H1 (cell line): ENCODE measurements at regions not wholly inside any gene's neighbourhood (a gene's known extent, or its start where the extent isn't known, plus 50 kb on each side); places are given as distances from the start of the nearest gene placed in this dataset.

Source experiments
- CTCF ChIA-PET: fragments of 300-600 bp; sonication (Branson Sonifier 250); formaldehyde crosslinking; loops from one replicate; lab custom pipeline; 2021; ENCODE audit not compliant: partially characterized antibody; lab: Charles Lee
- POLR2A ChIA-PET: fragments of 300-600 bp; sonication (Branson Sonifier 250); formaldehyde crosslinking; loops from one replicate; lab custom pipeline; 2021; ENCODE audit warnings: inconsistent platforms; ENCODE audit not compliant: partially characterized antibody; lab: Charles Lee
- DNase-seq, 2 experiments: peaks; one replicate each; pipeline versions ENCODE4 v3.0.0 to v3.0.0-alpha.2; 2010 to 2022; ENCODE audit warnings: low spot score in 2 of 2, low read depth in 1 of 2, mixed read lengths in 1 of 2
- FAIRE-seq: peaks from 2 replicates; lab custom pipeline; 2011; peaks lifted over from hg19 to GRCh38; lab: Jason Lieb, UNC
- H2AFZ ChIP-seq: 2 replicates; pipeline ENCODE4 v1.8.1; 2012; ENCODE audit warnings: low read length, inconsistent platforms
- H2AK5ac ChIP-seq: 2 replicates; pipeline ENCODE4 v1.6.1; 2013; ENCODE audit warnings: low read depth, low read length
- H2BK120ac ChIP-seq: replicated peaks from 2 replicates; pipeline ENCODE3; 2013; ENCODE audit warnings: low read depth, low read length, inconsistent platforms
- H2BK12ac ChIP-seq: 2 replicates; pipeline ENCODE4 v1.6.1; 2013; ENCODE audit warnings: low read depth, low read length
- H2BK15ac ChIP-seq: 2 replicates; pipeline ENCODE4 v1.6.1; 2013; ENCODE audit warnings: low read length
- H2BK20ac ChIP-seq: 2 replicates; pipeline ENCODE4 v1.6.1; 2013; ENCODE audit warnings: low read length
- H2BK5ac ChIP-seq: 2 replicates; pipeline ENCODE4 v1.6.1; 2013; ENCODE audit warnings: low read depth, low read length
- H3K14ac ChIP-seq: 2 replicates; pipeline ENCODE4 v1.6.1; 2013; ENCODE audit warnings: inconsistent platforms; ENCODE audit not compliant: insufficient read length
- H3K18ac ChIP-seq: 2 replicates; pipeline ENCODE4 v1.6.1; 2013; ENCODE audit warnings: low read length; ENCODE audit errors: extremely low read depth
- H3K23ac ChIP-seq: 2 replicates; pipeline ENCODE4 v1.6.1; 2013; ENCODE audit warnings: inconsistent platforms; ENCODE audit not compliant: insufficient read length
- H3K23me2 ChIP-seq: 2 replicates; pipeline ENCODE4 v1.6.1; 2013; ENCODE audit warnings: low read depth, low read length
- H3K27ac ChIP-seq: 2 replicates; pipeline ENCODE4 v1.6.1; 2011; ENCODE audit warnings: low read depth, low read length, inconsistent platforms
- H3K27me3 ChIP-seq, 4 experiments: replicated peaks in 1 of 4; 1 replicate in 1 of 4; 2 replicates in 3 of 4; pipeline versions ENCODE4 v1.6.1 to v1.8.1; 2011 to 2013; ENCODE audit warnings: low read length in 3 of 4, mild to moderate bottlenecking in 3 of 4, inconsistent platforms in 2 of 4, mixed read lengths in 2 of 4, moderate library complexity in 1 of 4; ENCODE audit not compliant: control insufficient read depth in 3 of 4, insufficient read depth in 3 of 4; ENCODE audit errors: extremely low read depth in 1 of 4
- H3K36me3 ChIP-seq, 4 experiments: 2 replicates each; pipeline versions ENCODE4 v1.6.1 to v1.8.1; 2011 to 2013; ENCODE audit warnings: mild to moderate bottlenecking in 4 of 4, low read length in 3 of 4, moderate library complexity in 2 of 4, control low read depth in 1 of 4, inconsistent platforms in 1 of 4; ENCODE audit not compliant: insufficient read depth in 4 of 4, control insufficient read depth in 2 of 4
- H3K4ac ChIP-seq: replicated peaks from 2 replicates; pipeline ENCODE3; 2013; ENCODE audit warnings: low read length, low read depth, mixed read lengths, inconsistent platforms; ENCODE audit not compliant: insufficient read length
- H3K4me1 ChIP-seq, 4 experiments: replicated peaks in 1 of 4; 1 replicate in 1 of 4; 2 replicates in 3 of 4; pipeline versions ENCODE4 v1.6.1 to v1.8.1; 2011 to 2013; ENCODE audit warnings: low read length in 3 of 4, inconsistent platforms in 2 of 4, mixed read lengths in 1 of 4; ENCODE audit not compliant: insufficient read depth in 4 of 4, control insufficient read depth in 3 of 4
- H3K4me2 ChIP-seq, 2 experiments: 2 replicates each; pipeline versions ENCODE4 v1.6.1 to v1.8.1; 2011 to 2013; ENCODE audit warnings: low read depth in 2 of 2, low read length in 2 of 2, control low read depth in 1 of 2, inconsistent platforms in 1 of 2, mild to moderate bottlenecking in 1 of 2; ENCODE audit not compliant: insufficient read depth in 1 of 2
- H3K4me3 ChIP-seq, 4 experiments: fragments of 200-600, 300-600 bp in 1 of 4; sonication (generic), shearing (Covaris generic), sonication (Bioruptor Twin) in 1 of 4; 2 replicates each; pipeline versions ENCODE4 v1.5.1 to v1.8.1; 2011 to 2016; ENCODE audit warnings: low read length in 4 of 4, low read depth in 3 of 4, control low read depth in 2 of 4, inconsistent platforms in 2 of 4, mild to moderate bottlenecking in 2 of 4, mixed read lengths in 1 of 4, moderate library complexity in 1 of 4; ENCODE audit not compliant: insufficient read depth in 2 of 4; ENCODE audit errors: extremely low read depth in 1 of 4
- H3K56ac ChIP-seq: replicated peaks from 2 replicates; pipeline ENCODE3; 2013; ENCODE audit warnings: low read depth, mild to moderate bottlenecking, mixed read lengths, low read length, inconsistent platforms; ENCODE audit not compliant: insufficient read length
- H3K79me1 ChIP-seq: 2 replicates; pipeline ENCODE4 v1.6.1; 2013; ENCODE audit warnings: low read depth, low read length, control low read depth
- H3K79me2 ChIP-seq, 2 experiments: 2 replicates each; pipeline versions ENCODE4 v1.6.1 to v1.8.1; 2012 to 2013; ENCODE audit warnings: low read length in 2 of 2, mild to moderate bottlenecking in 2 of 2, inconsistent platforms in 1 of 2; ENCODE audit not compliant: insufficient read depth in 2 of 2, control insufficient read depth in 1 of 2
- H3K9ac ChIP-seq, 4 experiments: replicated peaks in 1 of 4; 1 replicate in 1 of 4; 2 replicates in 3 of 4; pipeline versions ENCODE4 v1.6.1 to v1.8.1; 2011 to 2013; ENCODE audit warnings: low read depth in 3 of 4, low read length in 3 of 4, control low read depth in 2 of 4, mild to moderate bottlenecking in 2 of 4, moderate library complexity in 2 of 4, inconsistent platforms in 1 of 4; ENCODE audit errors: extremely low read depth in 1 of 4
- H3K9me3 ChIP-seq, 2 experiments: 2 replicates each; pipeline versions ENCODE4 v1.6.1 to v1.8.1; 2012 to 2013; ENCODE audit warnings: mild to moderate bottlenecking in 2 of 2, moderate library complexity in 2 of 2, control low read depth in 1 of 2, inconsistent platforms in 1 of 2, low read depth in 1 of 2, low read length in 1 of 2, mixed read lengths in 1 of 2; ENCODE audit not compliant: insufficient read depth in 2 of 2
- H4K20me1 ChIP-seq, 2 experiments: replicated peaks in 1 of 2; 2 replicates each; pipeline versions ENCODE3 to v1.8.1; 2011 to 2013; ENCODE audit warnings: inconsistent platforms in 2 of 2, low read length in 2 of 2, mild to moderate bottlenecking in 1 of 2; ENCODE audit not compliant: insufficient read depth in 2 of 2, control insufficient read depth in 1 of 2
- H4K5ac ChIP-seq: 2 replicates; pipeline ENCODE4 v1.6.1; 2013; ENCODE audit warnings: low read length, low read depth, mixed read lengths, inconsistent platforms; ENCODE audit not compliant: insufficient read length
- H4K8ac ChIP-seq: 2 replicates; pipeline ENCODE4 v1.8.0; 2013; ENCODE audit warnings: mild to moderate bottlenecking, moderate library complexity, low read length, inconsistent platforms; ENCODE audit not compliant: insufficient read depth; ENCODE audit errors: extremely low read depth
- H4K91ac ChIP-seq: replicated peaks from 2 replicates; pipeline ENCODE3; 2013; ENCODE audit warnings: low read length, mixed read lengths, inconsistent platforms; ENCODE audit not compliant: insufficient read length
- BCL11A ChIP-seq, 2 experiments: IDR thresholded peaks; one replicate each; pipeline ENCODE4 v1.6.1; 2011; ENCODE audit warnings: low read depth in 2 of 2, low read length in 2 of 2, mild to moderate bottlenecking in 2 of 2
- CBX5 ChIP-seq: fragments of 300-800, 300-1000 bp; sonication (generic); IDR thresholded peaks from 2 replicates; pipeline ENCODE4 v1.7.1; 2016; ENCODE audit warnings: antibody characterized with exemption, low read length, low read depth
- CTBP2 ChIP-seq: IDR thresholded peaks from 2 replicates; pipeline ENCODE4 v1.7.0; 2011; ENCODE audit warnings: borderline replicate concordance, mild to moderate bottlenecking, moderate library complexity, mixed read lengths, low read length; ENCODE audit not compliant: insufficient read depth, insufficient read length
- JUN ChIP-seq: IDR thresholded peaks from 2 replicates; pipeline ENCODE4 v1.6.1; 2011; ENCODE audit warnings: low read depth, mild to moderate bottlenecking, improper control_type of control experiment, low read length
- MAX ChIP-seq: IDR thresholded peaks from 2 replicates; pipeline ENCODE4 v1.6.1; 2012; ENCODE audit warnings: inconsistent platforms
- POLR2A ChIP-seq, 2 experiments: IDR thresholded peaks; 1 replicate in 1 of 2; 2 replicates in 1 of 2; pipeline ENCODE4 v1.6.1; 2011; ENCODE audit warnings: low read depth in 2 of 2, low read length in 2 of 2, mild to moderate bottlenecking in 2 of 2; ENCODE audit errors: control extremely low read depth in 1 of 2
- RAD21 ChIP-seq, 2 experiments: IDR thresholded peaks in 1 of 2; conservative IDR thresholded peaks in 1 of 2; 2 replicates each; pipeline ENCODE4 v1.6.1; 2011; ENCODE audit warnings: low read depth in 2 of 2, low read length in 2 of 2, improper control_type of control experiment in 1 of 2, inconsistent platforms in 1 of 2, mild to moderate bottlenecking in 1 of 2, moderate library complexity in 1 of 2
- RFX5 ChIP-seq: IDR thresholded peaks from 2 replicates; pipeline ENCODE4 v1.6.1; 2011; ENCODE audit warnings: low read depth, low read length, improper control_type of control experiment, borderline replicate concordance
- TAF1 ChIP-seq: IDR thresholded peaks from 2 replicates; pipeline ENCODE4 v1.6.1; 2011; ENCODE audit warnings: mild to moderate bottlenecking, low read depth, low read length

GRCh38 chr4:92066485-92066884, 237.3 kb upstream of the GRID2 start:
- H3K79me1 ChIP-seq = no peaks in the 10 kb centered on the region
- no peak overlapping the region for H3K4me2 ChIP-seq
- H3K56ac ChIP-seq = no peak overlapping the region
- H2BK12ac ChIP-seq = no peak overlapping the region
- no peaks in the 10 kb centered on the region for H3K79me2 ChIP-seq
- H2BK5ac ChIP-seq = no peak overlapping the region
- H3K27me3 ChIP-seq = no peaks in the 10 kb centered on the region
- no peak for FAIRE-seq
- peaks cover 20 to 21% of the 10 kb centered on the region in 2 experiments for H3K9me3 ChIP-seq
- DNase-seq = no peak
- ChIA-PET POLR2A (no interaction called here), CTCF (no interaction called here)
- H2BK120ac ChIP-seq = no peak overlapping the region
- no peak overlapping the region for H3K23ac ChIP-seq
- no peak overlapping the region for H3K18ac ChIP-seq
- peaks cover 0 to 8% (median 0%) of the 10 kb centered on the region in 4 experiments; a peak in 1 of 8 replicates for H3K36me3 ChIP-seq
- H3K4ac ChIP-seq = no peak overlapping the region
- no peak overlapping the region for H2BK20ac ChIP-seq
- no peak overlapping the region for H2AK5ac ChIP-seq
- no peak overlapping the region for H2AFZ ChIP-seq
- no peaks in the 10 kb centered on the region for H3K23me2 ChIP-seq
- no peak overlapping the region for H2BK15ac ChIP-seq
- no peaks in the 10 kb centered on the region for H3K4me1 ChIP-seq
- H4K20me1 ChIP-seq = no peaks in the 10 kb centered on the region
- TF ChIP-seq CTBP2 = no peak
- TF ChIP-seq POLR2A (IDR thresholded peaks at IDR 0.05; ENCODE audit: control extremely low read depth in 1 of 2, low read depth in 2 of 2, low read length in 2 of 2) = no peak
- no peak for TF ChIP-seq RFX5
- TF ChIP-seq JUN = no peak
- no peak for TF ChIP-seq TAF1
- TF ChIP-seq RAD21 (IDR thresholded peaks at IDR 0.05 in 1 of 2, conservative IDR thresholded peaks at IDR 0.05 in 1 of 2; ENCODE audit: low read depth in 2 of 2, low read length in 2 of 2) = no peak
- no peak for TF ChIP-seq BCL11A (IDR thresholded peaks at IDR 0.05; ENCODE audit: low read depth in 2 of 2, low read length in 2 of 2)
- no peak for TF ChIP-seq MAX
- TF ChIP-seq CBX5 = no peak
- H3K4me3 ChIP-seq = no peak overlapping the region
- H4K8ac ChIP-seq = no peak overlapping the region
- H4K91ac ChIP-seq = no peak overlapping the region
- H4K5ac ChIP-seq = no peak overlapping the region
- no peak overlapping the region for H3K27ac ChIP-seq
- no peak overlapping the region for H3K9ac ChIP-seq
- no peak overlapping the region for H3K14ac ChIP-seq
